Upper lobe of right lung (tissue), 1 donor: ENCODE measurements at regions not wholly inside any gene's neighbourhood (a gene's known extent, or its start where the extent isn't known, plus 50 kb on each side); places are given as distances from the start of the nearest gene placed in this dataset.

Experiments
- ATAC-seq: fragments of 200-7000 bp; cut with Tn5 transposase; one replicate; pipeline ENCODE4 v1.9.1; 2020; ENCODE audit warnings: mild to moderate bottlenecking, moderate library complexity
- DNase-seq: peaks from one replicate; pipeline ENCODE4 v3.0.0-alpha.2; 2020
- H3K27ac ChIP-seq: fragments of 200-600 bp; one replicate; pipeline ENCODE4 v1.8.0; 2022
- H3K27me3 ChIP-seq: fragments of 200-600 bp; one replicate; pipeline ENCODE4 v1.8.0; 2022; ENCODE audit warnings: mild to moderate bottlenecking
- H3K36me3 ChIP-seq: fragments of 200-600 bp; one replicate; pipeline ENCODE4 v1.8.0; 2022
- H3K4me1 ChIP-seq: fragments of 200-600 bp; one replicate; pipeline ENCODE4 v1.8.0; 2022
- H3K4me3 ChIP-seq: fragments of 200-600 bp; one replicate; pipeline ENCODE4 v1.8.0; 2022; ENCODE audit warnings: mild to moderate bottlenecking
- H3K9me3 ChIP-seq: fragments of 200-600 bp; one replicate; pipeline ENCODE4 v1.8.0; 2022
- intact Hi-C: fragments of 100-400 bp; cut with DNase I; formaldehyde crosslinking; loops from one replicate; pipeline ENCODE4 v1.11.0; 2022
- TF ChIP-seq, protein P1 (sequence below): fragments of 200-600 bp; IDR thresholded peaks from one replicate; pipeline ENCODE4 v1.8.0; 2022; ENCODE audit warnings: antibody characterized with exemption
- donor health status: DM: no; HTN: yes; CAD: no; lungs with severe emphysema.

DNA sequence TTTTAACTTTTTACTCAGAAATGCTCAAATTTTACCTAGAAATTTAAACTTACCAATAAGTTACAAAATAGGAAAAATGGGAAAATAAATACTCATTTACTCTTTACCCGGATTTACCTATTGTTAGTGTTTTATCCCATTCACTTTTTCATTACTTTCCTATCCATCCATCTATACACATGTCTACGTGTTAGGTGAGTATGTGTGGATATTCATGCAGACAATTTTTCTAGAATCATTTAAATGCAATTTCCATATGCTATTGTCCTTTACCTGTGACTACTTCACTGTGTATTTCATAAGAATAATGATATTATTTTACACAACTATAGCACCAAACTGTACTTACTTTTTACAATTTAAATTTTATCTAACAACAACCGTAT lies 896.6 kb upstream of the INTU start:
- ATAC-seq = no peak
- DNase-seq = no peak
- TF ChIP-seq, protein P1, sequence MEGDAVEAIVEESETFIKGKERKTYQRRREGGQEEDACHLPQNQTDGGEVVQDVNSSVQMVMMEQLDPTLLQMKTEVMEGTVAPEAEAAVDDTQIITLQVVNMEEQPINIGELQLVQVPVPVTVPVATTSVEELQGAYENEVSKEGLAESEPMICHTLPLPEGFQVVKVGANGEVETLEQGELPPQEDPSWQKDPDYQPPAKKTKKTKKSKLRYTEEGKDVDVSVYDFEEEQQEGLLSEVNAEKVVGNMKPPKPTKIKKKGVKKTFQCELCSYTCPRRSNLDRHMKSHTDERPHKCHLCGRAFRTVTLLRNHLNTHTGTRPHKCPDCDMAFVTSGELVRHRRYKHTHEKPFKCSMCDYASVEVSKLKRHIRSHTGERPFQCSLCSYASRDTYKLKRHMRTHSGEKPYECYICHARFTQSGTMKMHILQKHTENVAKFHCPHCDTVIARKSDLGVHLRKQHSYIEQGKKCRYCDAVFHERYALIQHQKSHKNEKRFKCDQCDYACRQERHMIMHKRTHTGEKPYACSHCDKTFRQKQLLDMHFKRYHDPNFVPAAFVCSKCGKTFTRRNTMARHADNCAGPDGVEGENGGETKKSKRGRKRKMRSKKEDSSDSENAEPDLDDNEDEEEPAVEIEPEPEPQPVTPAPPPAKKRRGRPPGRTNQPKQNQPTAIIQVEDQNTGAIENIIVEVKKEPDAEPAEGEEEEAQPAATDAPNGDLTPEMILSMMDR = no peak
- intact Hi-C loops = no loop called here
- Histone ChIP-seq H3K4me3 (no peak overlapping the region), H3K27ac (no peak overlapping the region), H3K27me3 (no peaks in the 10 kb centered on the region), H3K4me1 (no peaks in the 10 kb centered on the region), H3K36me3 (no peaks in the 10 kb centered on the region), H3K9me3 (no peaks in the 10 kb centered on the region)

DNA sequence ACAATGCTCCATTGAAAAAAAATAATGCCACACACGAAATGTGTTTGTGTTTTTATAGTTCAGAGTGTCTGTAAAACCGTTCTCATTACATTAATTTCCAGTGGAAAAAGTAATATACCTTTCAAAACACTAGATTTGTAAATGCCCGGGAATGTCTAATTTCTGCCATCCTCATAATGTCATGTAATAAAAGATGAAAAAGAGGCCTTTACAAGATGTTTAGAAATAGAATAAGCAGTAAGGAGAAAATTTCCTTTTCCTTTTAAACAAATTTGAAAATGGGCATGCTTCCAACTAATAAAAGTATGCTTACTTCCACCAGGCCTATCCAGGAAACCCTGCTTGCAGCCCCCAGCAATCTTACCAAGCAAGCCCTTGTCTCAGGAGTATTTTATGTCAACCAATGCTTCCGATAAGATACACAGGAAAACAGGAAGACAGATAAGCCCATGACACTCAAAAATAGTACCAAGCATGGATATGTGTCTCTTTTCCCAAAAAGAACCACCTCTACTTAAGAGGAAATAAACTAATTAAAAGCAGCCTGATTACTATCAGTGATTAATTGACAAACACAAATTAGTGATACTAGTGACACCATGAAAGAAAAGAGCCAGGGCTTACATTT lies 894.7 kb upstream of the INTU start:
- H3K4me3 ChIP-seq = no peak overlapping the region
- no peaks in the 10 kb centered on the region for H3K4me1 ChIP-seq
- TF ChIP-seq, protein P1 = no peak
- DNase-seq = no peak
- no peaks in the 10 kb centered on the region for H3K27me3 ChIP-seq
- intact Hi-C loops = no loop called here
- no peak overlapping the region for H3K27ac ChIP-seq
- no peak for ATAC-seq
- H3K36me3 ChIP-seq = no peaks in the 10 kb centered on the region
- no peaks in the 10 kb centered on the region for H3K9me3 ChIP-seq

DNA sequence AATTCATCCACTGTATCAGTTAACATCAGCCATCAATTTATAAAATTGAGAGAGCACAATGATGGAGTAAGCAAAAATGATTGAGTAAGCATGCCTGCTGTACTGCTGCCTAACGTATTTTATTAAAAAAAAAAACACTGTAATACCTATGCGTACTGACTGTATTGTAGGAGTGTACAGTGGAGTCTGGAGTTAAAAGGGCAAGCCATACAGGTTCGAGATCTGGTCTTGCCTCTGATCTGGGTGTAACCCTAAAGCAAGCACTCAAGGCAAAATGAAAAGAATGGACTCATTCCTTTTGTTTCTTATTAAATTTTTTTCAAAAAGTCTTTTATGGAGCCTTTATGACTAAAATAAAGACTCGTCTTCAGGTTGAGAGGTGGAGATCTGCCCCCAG lies 894.2 kb upstream of the INTU start:
- H3K4me3 ChIP-seq = no peak overlapping the region

DNA sequence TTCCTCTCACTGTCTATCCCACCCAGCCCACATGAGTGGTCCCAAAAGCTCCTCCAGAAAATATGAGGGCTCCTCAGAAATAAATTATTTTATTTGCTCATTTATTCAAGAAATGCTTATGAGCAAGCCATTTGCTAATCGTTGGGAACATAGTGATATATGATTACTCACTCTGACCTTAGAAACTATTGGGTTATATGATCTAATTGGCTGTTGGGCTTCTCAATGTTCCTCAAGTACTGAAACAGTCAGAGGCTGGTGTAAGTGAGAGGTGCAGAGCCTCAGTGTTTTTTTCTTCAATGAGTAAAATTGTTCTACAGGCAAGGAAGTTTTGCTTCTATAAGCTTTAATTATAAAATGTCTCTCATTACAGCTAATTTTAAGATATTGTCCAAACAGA lies 893.8 kb upstream of the INTU start:
- TF ChIP-seq, protein P1 = no peak
- no peak overlapping the region for H3K4me3 ChIP-seq
- no peaks in the 10 kb centered on the region for H3K27me3 ChIP-seq
- no peak for ATAC-seq
- DNase-seq = no peak
- intact Hi-C loops = no loop called here
- H3K4me1 ChIP-seq = no peaks in the 10 kb centered on the region
- H3K9me3 ChIP-seq = no peaks in the 10 kb centered on the region
- no peak overlapping the region for H3K27ac ChIP-seq
- H3K36me3 ChIP-seq = no peaks in the 10 kb centered on the region

More for the DNA sequence above, 894.2 kb upstream of the INTU start:
- H3K4me1 ChIP-seq = no peaks in the 10 kb centered on the region
- intact Hi-C loops = no loop called here
- TF ChIP-seq, protein P1 = no peak
- no peak for ATAC-seq
- DNase-seq = no peak
- no peaks in the 10 kb centered on the region for H3K36me3 ChIP-seq
- no peak overlapping the region for H3K27ac ChIP-seq
- no peaks in the 10 kb centered on the region for H3K27me3 ChIP-seq
- H3K9me3 ChIP-seq = no peaks in the 10 kb centered on the region

DNA sequence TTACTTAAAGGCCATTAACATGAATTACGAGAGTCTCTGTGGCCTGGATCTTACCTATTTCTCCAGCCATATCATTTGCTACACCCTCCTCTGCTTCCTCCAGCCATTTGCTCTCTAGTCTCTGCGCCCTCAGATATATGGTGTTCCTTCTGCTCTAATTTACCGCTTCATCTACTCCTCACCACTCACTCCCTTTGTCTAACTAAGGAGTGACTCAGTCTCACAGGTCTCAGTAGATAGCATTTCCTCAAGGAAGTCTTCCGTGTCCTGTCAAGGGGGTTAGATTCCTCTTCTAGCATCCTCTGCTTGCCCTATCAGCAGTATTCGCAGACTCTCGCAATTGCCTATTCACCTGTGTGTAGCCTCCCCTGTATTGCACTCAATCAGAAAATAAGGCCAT lies 892.1 kb upstream of the INTU start:
- no peaks in the 10 kb centered on the region for H3K9me3 ChIP-seq
- TF ChIP-seq, protein P1 = no peak
- no peaks in the 10 kb centered on the region for H3K36me3 ChIP-seq
- intact Hi-C loops = no loop called here
- DNase-seq = no peak
- ATAC-seq = no peak
- H3K4me1 ChIP-seq = no peaks in the 10 kb centered on the region
- no peak overlapping the region for H3K27ac ChIP-seq
- H3K4me3 ChIP-seq = no peak overlapping the region
- no peaks in the 10 kb centered on the region for H3K27me3 ChIP-seq

DNA sequence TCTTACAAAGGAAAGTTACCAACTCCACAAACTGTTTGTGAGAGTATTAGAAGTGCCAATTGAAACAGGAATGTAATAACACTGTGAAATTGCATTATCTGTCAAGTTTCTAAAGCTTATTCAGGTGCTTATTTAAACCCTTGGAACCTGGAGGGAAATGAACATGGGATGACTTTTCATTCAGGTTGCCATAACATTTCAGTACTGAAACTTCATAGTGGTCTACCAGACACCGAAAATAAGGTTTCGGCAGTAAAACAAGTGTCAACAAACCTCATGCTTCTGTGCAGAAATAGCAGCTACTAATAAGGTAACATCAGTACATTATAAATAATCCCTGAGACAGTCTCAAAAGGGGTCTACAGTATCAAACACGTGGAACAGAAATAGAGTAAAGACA lies 890.7 kb upstream of the INTU start:
- H3K4me3 ChIP-seq = no peak overlapping the region
- no peaks in the 10 kb centered on the region for H3K9me3 ChIP-seq
- TF ChIP-seq, protein P1 = no peak
- H3K27me3 ChIP-seq = no peaks in the 10 kb centered on the region
- no peaks in the 10 kb centered on the region for H3K4me1 ChIP-seq
- intact Hi-C loops = no loop called here
- ATAC-seq = no peak
- H3K36me3 ChIP-seq = no peaks in the 10 kb centered on the region
- H3K27ac ChIP-seq = no peak overlapping the region
- DNase-seq = no peak
